MM.1S (cell line): ENCODE measurements at regions not wholly inside any gene's neighbourhood (a gene's known extent, or its start where the extent isn't known, plus 50 kb on each side); places are given as distances from the start of the nearest gene placed in this dataset.

Source experiments
- DNase-seq: peaks from one replicate; pipeline ENCODE4 v3.0.0-alpha.2; 2015
- H2AFZ ChIP-seq: fragments of 300-600 bp; sonication (generic); 2 replicates; pipeline ENCODE4 v1.6.0; 2016; ENCODE audit warnings: antibody characterized with exemption, low read length
- H3F3A ChIP-seq: fragments of 300-600 bp; sonication (generic); 2 replicates; pipeline ENCODE4 v1.6.1; 2016; ENCODE audit warnings: mild to moderate bottlenecking, antibody characterized with exemption, low read length, moderate library complexity, mixed read lengths; ENCODE audit not compliant: insufficient read depth
- H3K27ac ChIP-seq: fragments of 300-600 bp; sonication (generic); 2 replicates; pipeline ENCODE4 v1.5.1; 2016; ENCODE audit warnings: mild to moderate bottlenecking, low read length
- H3K27me3 ChIP-seq: fragments of 300-600 bp; sonication (generic); replicated peaks from 2 replicates; pipeline ENCODE4 v1.6.0; 2016; ENCODE audit warnings: low read length; ENCODE audit not compliant: insufficient read depth
- H3K36me3 ChIP-seq: fragments of 300-600 bp; sonication (generic); replicated peaks from 2 replicates; pipeline ENCODE4 v1.6.1; 2016; ENCODE audit warnings: mild to moderate bottlenecking, low read length, mixed read lengths; ENCODE audit not compliant: insufficient read depth
- H3K4me1 ChIP-seq: fragments of 300-600 bp; sonication (generic); 2 replicates; pipeline ENCODE4 v1.6.1; 2016; ENCODE audit warnings: low read length, mixed read lengths
- H3K4me2 ChIP-seq: fragments of 300-600 bp; sonication (generic); 2 replicates; pipeline ENCODE4 v1.6.0; 2016; ENCODE audit warnings: low read depth, low read length
- H3K4me3 ChIP-seq: fragments of 300-600 bp; sonication (generic); 2 replicates; pipeline ENCODE4 v1.5.1; 2016; ENCODE audit warnings: low read length, mixed read lengths
- H3K79me2 ChIP-seq: fragments of 300-600 bp; sonication (generic); 2 replicates; pipeline ENCODE4 v1.6.1; 2016; ENCODE audit warnings: mixed run types, low read length, mixed read lengths
- H3K9ac ChIP-seq: fragments of 300-600 bp; sonication (generic); 2 replicates; pipeline ENCODE4 v1.6.1; 2016; ENCODE audit warnings: low read length, mixed read lengths
- H3K9me2 ChIP-seq: fragments of 300-600 bp; sonication (generic); replicated peaks from 2 replicates; pipeline ENCODE4 v1.6.1; 2016; ENCODE audit warnings: mild to moderate bottlenecking, low read length, mixed read lengths; ENCODE audit not compliant: insufficient read depth
- H3K9me3 ChIP-seq: fragments of 300-600 bp; sonication (generic); replicated peaks from 2 replicates; pipeline ENCODE4 v1.6.1; 2016; ENCODE audit warnings: mild to moderate bottlenecking, low read length, mixed read lengths; ENCODE audit not compliant: insufficient read depth
- H4K20me1 ChIP-seq: fragments of 300-600 bp; sonication (generic); 2 replicates; pipeline ENCODE4 v1.6.1; 2016; ENCODE audit warnings: mild to moderate bottlenecking, low read length, moderate library complexity, mixed read lengths; ENCODE audit not compliant: insufficient read depth
- EZH2 ChIP-seq: fragments of 300-600 bp; sonication (generic); optimal IDR thresholded peaks from 2 replicates; pipeline ENCODE3; 2017; ENCODE audit warnings: low read depth, mild to moderate bottlenecking, antibody characterized with exemption, low read length, mixed read lengths
- EZH2phosphoT487 ChIP-seq: fragments of 300-600 bp; sonication (generic); IDR thresholded peaks from 2 replicates; pipeline ENCODE4 v1.6.1; 2018; ENCODE audit warnings: antibody characterized with exemption, low read length
- TF ChIP-seq, protein P1 (sequence below): fragments of 300-600 bp; sonication (generic); IDR thresholded peaks from 2 replicates; pipeline ENCODE4 v1.5.1; 2016; ENCODE audit warnings: antibody characterized with exemption, low read length, mixed read lengths

DNA sequence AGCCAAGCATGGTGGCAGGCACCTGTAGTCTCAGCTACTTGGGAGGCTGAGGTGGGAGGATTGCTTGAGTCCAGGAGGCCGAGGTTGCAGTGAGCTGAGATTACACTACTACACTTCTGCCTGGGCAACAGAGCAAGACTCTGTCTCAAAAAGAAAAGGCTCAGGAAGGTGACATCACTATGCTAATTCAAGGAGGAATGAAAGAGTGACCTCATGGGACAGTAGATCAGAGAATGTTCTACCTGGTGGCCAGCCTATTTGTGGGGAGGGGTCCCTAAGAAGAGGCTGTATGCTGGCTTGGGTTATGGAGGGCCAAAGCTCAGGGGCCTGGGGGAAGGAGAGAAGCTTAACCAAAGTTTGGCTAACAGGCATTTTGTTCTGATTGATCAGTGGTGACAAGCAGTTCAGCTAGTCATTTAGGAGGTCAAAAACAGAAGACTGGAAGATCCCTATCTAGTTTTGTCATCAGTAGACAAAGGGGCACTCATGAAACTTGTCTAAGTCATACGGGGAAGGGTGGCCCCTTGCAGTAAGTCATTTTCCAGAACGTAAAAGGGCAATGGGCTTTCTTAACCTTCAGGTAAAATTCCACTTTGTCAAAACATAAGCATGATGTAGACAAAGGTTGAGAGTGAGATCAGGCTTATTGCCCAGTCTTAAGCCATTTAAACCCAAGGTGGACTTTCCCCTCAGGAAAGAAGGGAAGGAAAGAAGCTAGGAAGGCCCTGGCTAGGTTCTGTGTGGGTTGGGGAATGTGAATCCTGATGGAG is 60.8 kb upstream of the EEA1 start:
- H3K9me2 ChIP-seq, result no peaks in the 10 kb centered on the region
- H3K4me1 ChIP-seq, result peaks cover 17% of the 10 kb centered on the region
- no peak for DNase-seq
- H3K27me3 ChIP-seq, result no peaks in the 10 kb centered on the region
- no peak overlapping the region for H3K27ac ChIP-seq
- peaks cover 15% of the 10 kb centered on the region for H3F3A ChIP-seq
- no peak overlapping the region for H3K4me2 ChIP-seq
- H3K4me3 ChIP-seq, result no peak overlapping the region
- TF ChIP-seq, protein P1, sequence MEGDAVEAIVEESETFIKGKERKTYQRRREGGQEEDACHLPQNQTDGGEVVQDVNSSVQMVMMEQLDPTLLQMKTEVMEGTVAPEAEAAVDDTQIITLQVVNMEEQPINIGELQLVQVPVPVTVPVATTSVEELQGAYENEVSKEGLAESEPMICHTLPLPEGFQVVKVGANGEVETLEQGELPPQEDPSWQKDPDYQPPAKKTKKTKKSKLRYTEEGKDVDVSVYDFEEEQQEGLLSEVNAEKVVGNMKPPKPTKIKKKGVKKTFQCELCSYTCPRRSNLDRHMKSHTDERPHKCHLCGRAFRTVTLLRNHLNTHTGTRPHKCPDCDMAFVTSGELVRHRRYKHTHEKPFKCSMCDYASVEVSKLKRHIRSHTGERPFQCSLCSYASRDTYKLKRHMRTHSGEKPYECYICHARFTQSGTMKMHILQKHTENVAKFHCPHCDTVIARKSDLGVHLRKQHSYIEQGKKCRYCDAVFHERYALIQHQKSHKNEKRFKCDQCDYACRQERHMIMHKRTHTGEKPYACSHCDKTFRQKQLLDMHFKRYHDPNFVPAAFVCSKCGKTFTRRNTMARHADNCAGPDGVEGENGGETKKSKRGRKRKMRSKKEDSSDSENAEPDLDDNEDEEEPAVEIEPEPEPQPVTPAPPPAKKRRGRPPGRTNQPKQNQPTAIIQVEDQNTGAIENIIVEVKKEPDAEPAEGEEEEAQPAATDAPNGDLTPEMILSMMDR, result no peak
- TF ChIP-seq EZH2phosphoT487, result no peak
- TF ChIP-seq EZH2, result no peak
- H3K36me3 ChIP-seq, result no peaks in the 10 kb centered on the region
- no peak overlapping the region for H2AFZ ChIP-seq
- H3K9me3 ChIP-seq, result no peaks in the 10 kb centered on the region
- H3K79me2 ChIP-seq, result no peaks in the 10 kb centered on the region
- no peak overlapping the region for H3K9ac ChIP-seq
- no peaks in the 10 kb centered on the region for H4K20me1 ChIP-seq

GRCh38 chr12:92991134-92991533 is 62.0 kb upstream of the EEA1 start:
- H3K79me2 ChIP-seq, result no peaks in the 10 kb centered on the region

GRCh38 chr12:92992041-92992440 is 62.9 kb upstream of the EEA1 start:
- H3F3A ChIP-seq, result peaks cover 15% of the 10 kb centered on the region
- H3K79me2 ChIP-seq, result no peaks in the 10 kb centered on the region
- no peak overlapping the region for H3K27ac ChIP-seq
- peaks cover 16% of the 10 kb centered on the region for H3K4me1 ChIP-seq
- H3K9me2 ChIP-seq, result no peaks in the 10 kb centered on the region
- no peaks in the 10 kb centered on the region for H3K36me3 ChIP-seq
- H4K20me1 ChIP-seq, result no peaks in the 10 kb centered on the region
- no peaks in the 10 kb centered on the region for H3K9me3 ChIP-seq
- TF ChIP-seq EZH2, result no peak
- H3K4me3 ChIP-seq, result no peak overlapping the region
- no peak overlapping the region for H3K4me2 ChIP-seq
- no peak overlapping the region for H2AFZ ChIP-seq
- no peaks in the 10 kb centered on the region for H3K27me3 ChIP-seq
- H3K9ac ChIP-seq, result no peak overlapping the region
- no peak for DNase-seq

More at GRCh38 chr12:92991134-92991533, 62.0 kb upstream of the EEA1 start:
- H3F3A ChIP-seq, result peaks cover 15% of the 10 kb centered on the region
- H4K20me1 ChIP-seq, result no peaks in the 10 kb centered on the region
- no peak overlapping the region for H2AFZ ChIP-seq
- no peaks in the 10 kb centered on the region for H3K9me3 ChIP-seq
- no peaks in the 10 kb centered on the region for H3K27me3 ChIP-seq
- H3K4me2 ChIP-seq, result no peak overlapping the region
- H3K4me1 ChIP-seq, result peaks cover 17% of the 10 kb centered on the region
- no peak for DNase-seq
- no peak overlapping the region for H3K4me3 ChIP-seq
- TF ChIP-seq EZH2phosphoT487 (no peak), EZH2 (no peak)
- TF ChIP-seq, protein P1, result no peak
- H3K27ac ChIP-seq, result no peak overlapping the region
- no peak overlapping the region for H3K9ac ChIP-seq
- H3K36me3 ChIP-seq, result no peaks in the 10 kb centered on the region
- H3K9me2 ChIP-seq, result no peaks in the 10 kb centered on the region

GRCh38 chr12:92993259-92993658 is 64.2 kb upstream of the EEA1 start:
- Histone ChIP-seq H3K4me3 (no peak overlapping the region), H3K9me2 (no peaks in the 10 kb centered on the region), H3K4me1 (peaks cover 14% of the 10 kb centered on the region), H3K27ac (no peak overlapping the region), H4K20me1 (no peaks in the 10 kb centered on the region), H3K27me3 (no peaks in the 10 kb centered on the region), H3K79me2 (no peaks in the 10 kb centered on the region), H3K9me3 (no peaks in the 10 kb centered on the region), H3K36me3 (no peaks in the 10 kb centered on the region), H2AFZ (no peak overlapping the region), H3K4me2 (no peak overlapping the region), H3F3A (peaks cover 5% of the 10 kb centered on the region), H3K9ac (no peak overlapping the region)
- TF ChIP-seq EZH2, result no peak
- TF ChIP-seq, protein P1, result no peak
- TF ChIP-seq EZH2phosphoT487, result no peak
- DNase-seq, result no peak
